HEK293 (cell line): ENCODE measurements at regions not wholly inside any gene's neighbourhood (a gene's known extent, or its start where the extent isn't known, plus 50 kb on each side); places are given as distances from the start of the nearest gene placed in this dataset.

Experiments used
- CTCF ChIA-PET: fragments of 350-600 bp; formaldehyde crosslinking; extraction: SDS; loops from one replicate; lab custom pipeline; 2021; ENCODE audit warnings: antibody characterized with exemption; lab: Yijun Ruan, JAX
- POLR2A ChIA-PET: fragments of 300-600 bp; formaldehyde crosslinking; extraction: SDS; loops from one replicate; lab custom pipeline; 2020; ENCODE audit warnings: antibody characterized with exemption, inconsistent platforms; lab: Yijun Ruan, JAX
- H3K27ac ChIP-seq: fragments of 200-500 bp; sonication (Bioruptor generic); 2 replicates; pipeline ENCODE4 v1.5.1; 2014; ENCODE audit warnings: low read depth, low read length, control low read depth, inconsistent platforms; ENCODE audit errors: extremely low read depth
- H3K36me3 ChIP-seq, 2 experiments: fragments of 200-500 bp in 1 of 2; sonication (Bioruptor generic) in 1 of 2; 1 replicate in 1 of 2; 2 replicates in 1 of 2; pipeline ENCODE4 v1.5.1; 2014 to 2017; ENCODE audit warnings: inconsistent platforms in 2 of 2, low read length in 2 of 2; ENCODE audit not compliant: control insufficient read depth in 2 of 2, insufficient read depth in 1 of 2
- H3K4me1 ChIP-seq: fragments of 200-500 bp; sonication (Bioruptor generic); 2 replicates; pipeline ENCODE4 v1.5.1; 2014; ENCODE audit warnings: mild to moderate bottlenecking, low read length, inconsistent platforms; ENCODE audit not compliant: control insufficient read depth, insufficient read depth
- H3K4me3 ChIP-seq: 2 replicates; pipeline ENCODE4 v1.5.1; 2011; ENCODE audit warnings: low read depth, mild to moderate bottlenecking, control low read depth, low read length, moderate library complexity
- H3K9me3 ChIP-seq: fragments of 200-500 bp; sonication (Bioruptor generic); 2 replicates; pipeline ENCODE4 v1.5.1; 2014; ENCODE audit warnings: low read depth, low read length, inconsistent platforms; ENCODE audit not compliant: control insufficient read depth, insufficient read depth
- BCL11A ChIP-seq: fragments of 450-650 bp; formaldehyde crosslinking; IDR thresholded peaks from 2 replicates; pipeline ENCODE4 v1.5.1; 2016; ENCODE audit warnings: low read depth, missing biosample characterization, missing genetic modification characterization
- BCL6B ChIP-seq: fragments of 450-650 bp; formaldehyde crosslinking; IDR thresholded peaks from 2 replicates; pipeline ENCODE4 v1.5.1; 2017; ENCODE audit warnings: missing biosample characterization, missing genetic modification characterization
- ELK4 ChIP-seq: IDR thresholded peaks from 2 replicates; pipeline ENCODE4 v1.6.1; 2011; ENCODE audit warnings: mild to moderate bottlenecking, low read depth, low read length, borderline replicate concordance
- FEZF1 ChIP-seq: fragments of 450-650 bp; formaldehyde crosslinking; IDR thresholded peaks from 2 replicates; pipeline ENCODE4 v1.5.1; 2016; ENCODE audit warnings: missing biosample characterization, missing genetic modification characterization
- INSM2 ChIP-seq: fragments of 450-650 bp; formaldehyde crosslinking; IDR thresholded peaks from 2 replicates; pipeline ENCODE4 v1.5.1; 2016; ENCODE audit warnings: missing biosample characterization, missing genetic modification characterization
- KLF16 ChIP-seq: fragments of 450-650 bp; formaldehyde crosslinking; IDR thresholded peaks from 2 replicates; pipeline ENCODE4 v1.5.1; 2017; ENCODE audit warnings: missing biosample characterization, missing genetic modification characterization
- KLF7 ChIP-seq: fragments of 450-650 bp; formaldehyde crosslinking; IDR thresholded peaks from 2 replicates; pipeline ENCODE4 v1.5.1; 2016; ENCODE audit warnings: missing biosample characterization, missing genetic modification characterization, borderline replicate concordance
- PRDM10 ChIP-seq: fragments of 450-650 bp; formaldehyde crosslinking; IDR thresholded peaks from 2 replicates; pipeline ENCODE4 v1.5.1; 2016; ENCODE audit warnings: missing biosample characterization, missing genetic modification characterization
- SP7 ChIP-seq: fragments of 450-650 bp; formaldehyde crosslinking; IDR thresholded peaks from 2 replicates; pipeline ENCODE4 v1.5.1; 2016; ENCODE audit warnings: missing biosample characterization, missing genetic modification characterization
- ZBTB1 ChIP-seq: fragments of 450-650 bp; formaldehyde crosslinking; IDR thresholded peaks from 2 replicates; pipeline ENCODE4 v1.5.1; 2016; ENCODE audit warnings: missing biosample characterization, missing genetic modification characterization
- ZBTB17 ChIP-seq: fragments of 450-650 bp; formaldehyde crosslinking; IDR thresholded peaks from 2 replicates; pipeline ENCODE4 v1.5.1; 2016; ENCODE audit warnings: missing biosample characterization, missing genetic modification characterization
- ZNF157 ChIP-seq: fragments of 450-650 bp; formaldehyde crosslinking; IDR thresholded peaks from 2 replicates; pipeline ENCODE4 v1.5.1; 2016; ENCODE audit warnings: missing biosample characterization, missing genetic modification characterization
- ZNF18 ChIP-seq: fragments of 450-650 bp; formaldehyde crosslinking; IDR thresholded peaks from 2 replicates; pipeline ENCODE4 v1.5.1; 2016; ENCODE audit warnings: missing biosample characterization, missing genetic modification characterization
- ZNF350 ChIP-seq: fragments of 450-650 bp; formaldehyde crosslinking; IDR thresholded peaks from 2 replicates; pipeline ENCODE4 v1.5.0; 2017; ENCODE audit warnings: missing biosample characterization, mild to moderate bottlenecking, missing genetic modification characterization
- ZNF544 ChIP-seq: fragments of 450-650 bp; formaldehyde crosslinking; IDR thresholded peaks from 2 replicates; pipeline ENCODE4 v1.5.0; 2017; ENCODE audit warnings: missing biosample characterization, missing genetic modification characterization
- ZNF610 ChIP-seq: fragments of 450-650 bp; formaldehyde crosslinking; IDR thresholded peaks from 2 replicates; pipeline ENCODE4 v1.5.1; 2016; ENCODE audit warnings: missing biosample characterization, missing genetic modification characterization, borderline replicate concordance
- ZNF621 ChIP-seq: fragments of 450-650 bp; formaldehyde crosslinking; IDR thresholded peaks from 2 replicates; pipeline ENCODE4 v1.5.1; 2017; ENCODE audit warnings: missing biosample characterization, missing genetic modification characterization
- ZNF624 ChIP-seq: fragments of 450-650 bp; formaldehyde crosslinking; IDR thresholded peaks from 2 replicates; pipeline ENCODE4 v1.5.1; 2017; ENCODE audit warnings: missing biosample characterization, missing genetic modification characterization
- ZNF639 ChIP-seq: fragments of 450-650 bp; formaldehyde crosslinking; IDR thresholded peaks from 2 replicates; pipeline ENCODE4 v1.5.1; 2016; ENCODE audit warnings: missing biosample characterization, missing genetic modification characterization
- ZNF658 ChIP-seq: fragments of 450-650 bp; formaldehyde crosslinking; IDR thresholded peaks from 2 replicates; pipeline ENCODE4; 2016; ENCODE audit warnings: missing biosample characterization, missing genetic modification characterization
- ZNF777 ChIP-seq: fragments of 450-650 bp; formaldehyde crosslinking; IDR thresholded peaks from 2 replicates; pipeline ENCODE4 v1.5.1; 2017; ENCODE audit warnings: missing biosample characterization, missing genetic modification characterization, borderline replicate concordance
- ZNF791 ChIP-seq: fragments of 450-650 bp; formaldehyde crosslinking; IDR thresholded peaks from 2 replicates; pipeline ENCODE4 v1.5.1; 2016; ENCODE audit warnings: missing biosample characterization, missing genetic modification characterization
- ZXDB ChIP-seq: fragments of 450-650 bp; formaldehyde crosslinking; IDR thresholded peaks from 2 replicates; pipeline ENCODE4 v1.5.1; 2016; ENCODE audit warnings: missing biosample characterization, missing genetic modification characterization

- H3K4me3 ChIP-seq = no peak overlapping the region
- POLR2A ChIA-PET = no interaction called here
- TF ChIP-seq BCL6B (tag by site-specific recombination) = no peak
- TF ChIP-seq ZNF639 = no peak
- no peak for TF ChIP-seq ZBTB17 (tag by site-specific recombination)
- no peak for TF ChIP-seq FEZF1 (tag by site-specific recombination)
- TF ChIP-seq ELK4 = no peak
- TF ChIP-seq ZNF658 = no peak
- TF ChIP-seq ZNF18 (tag by site-specific recombination) = no peak
- TF ChIP-seq KLF16 (tag by site-specific recombination) = no peak
- no peak for TF ChIP-seq ZNF544 (tag by site-specific recombination)
- TF ChIP-seq, all 188 proteins: peak for 0
- H3K36me3 ChIP-seq = no peaks in the 10 kb centered on the region
- CTCF ChIA-PET = interaction anchor here (1.5 kb wide), 1 partner anchor 56 kb away, joined by 5 read pairs; no protein-coding TSS in a partner anchor
- H3K4me1 ChIP-seq = no peaks in the 10 kb centered on the region
- H3K9me3 ChIP-seq = no peaks in the 10 kb centered on the region
- H3K27ac ChIP-seq = no peak overlapping the region
Measured at GRCh38 chr13:61935710-61936109, 520.1 kb upstream of the PCDH20 start.

- Histone ChIP-seq H3K36me3 (no peaks in the 10 kb centered on the region), H3K27ac (no peak overlapping the region), H3K4me1 (no peaks in the 10 kb centered on the region), H3K9me3 (no peaks in the 10 kb centered on the region), H3K4me3 (no peak overlapping the region)
- no peak for TF ChIP-seq ZNF610 (tag by site-specific recombination)
- no peak for TF ChIP-seq ZNF157 (tag by site-specific recombination)
- no peak for TF ChIP-seq ZNF777 (tag by site-specific recombination)
- no peak for TF ChIP-seq PRDM10 (tag by site-specific recombination)
- TF ChIP-seq ZBTB1 = no peak
- TF ChIP-seq ZNF624 = no peak
- TF ChIP-seq ZNF621 (tag by site-specific recombination) = no peak
- TF ChIP-seq ZXDB = no peak
- no peak for TF ChIP-seq FEZF1 (tag by site-specific recombination)
- TF ChIP-seq INSM2 (tag by site-specific recombination) = no peak
- TF ChIP-seq KLF7 = no peak
- TF ChIP-seq BCL11A (tag by site-specific recombination) = no peak
- TF ChIP-seq ZNF791 = no peak
- TF ChIP-seq SP7 (tag by site-specific recombination) = no peak
- no peak for TF ChIP-seq ZNF350
- ChIA-PET POLR2A (no interaction called here), CTCF (no interaction called here)
Measured at GRCh38 chr13:61927648-61928047, 512.0 kb upstream of the PCDH20 start.
